HCT116 (cell line): ENCODE measurements at regions not wholly inside any gene's neighbourhood (a gene's known extent, or its start where the extent isn't known, plus 50 kb on each side); places are given as distances from the start of the nearest gene placed in this dataset.

ENCODE experiments used
- ATAC-seq: fragments of 200-7000 bp; cut with Tn5 transposase; 2 replicates; pipeline ENCODE4 v1.9.1; 2020; ENCODE audit warnings: mild to moderate bottlenecking, moderate library complexity
- BruUV-seq: library from RNA; stranded (reverse); fragments of 400-500 nt; replicated peaks from 2 replicates; lab custom pipeline; 2021; lab: Mats Ljungman, UMichigan
- CTCF ChIA-PET: fragments of 300-600 bp; sonication (Branson Sonifier 250); formaldehyde crosslinking; loops from one replicate; lab custom pipeline; 2021; ENCODE audit warnings: antibody characterized with exemption; lab: Charles Lee
- POLR2A ChIA-PET: fragments of 300-600, 350-600 bp; sonication (Branson Sonifier 250); formaldehyde crosslinking; loops from one replicate; lab custom pipeline; 2021; ENCODE audit warnings: antibody characterized with exemption; lab: Charles Lee
- RAD21 ChIA-PET, 2 experiments: fragments of 300-600 bp; sonication (Branson Sonifier 250); formaldehyde crosslinking; loops; one replicate each; lab custom pipeline; 2023; ENCODE audit warnings: low total read pairs in 2 of 2; ENCODE audit not compliant: uncharacterized antibody in 2 of 2, unreplicated experiment in 2 of 2, low non-redundant PET in 1 of 2; lab: Charles Lee
- DNase-seq: peaks from one replicate; pipeline ENCODE4 v3.0.0-alpha.2; 2010; ENCODE audit warnings: low read depth, low spot score
- H2AFZ ChIP-seq: fragments of 200-600 bp; shearing (Covaris generic), sonication (generic); 2 replicates; pipeline ENCODE4 v1.6.1; 2017; ENCODE audit warnings: low read depth, mixed run types, mixed read lengths, antibody characterized with exemption, low read length; ENCODE audit not compliant: poor library complexity, severe bottlenecking
- H3K27ac ChIP-seq: 2 replicates; pipeline ENCODE4 v1.5.1; 2012; ENCODE audit warnings: low read depth, low read length
- H3K27me3 ChIP-seq: fragments of 200-600 bp; sonication (generic); 2 replicates; pipeline ENCODE4 v1.6.1; 2016; ENCODE audit warnings: mixed run types, low read length, mixed read lengths; ENCODE audit not compliant: insufficient read depth
- H3K36me3 ChIP-seq, 2 experiments: fragments of 200-500 bp in 1 of 2; fragments of 200-600 bp in 1 of 2; sonication (Bioruptor generic) in 1 of 2; sonication (generic) in 1 of 2; 2 replicates each; pipeline versions ENCODE4 v1.5.1 to v1.6.1; 2014 to 2016; ENCODE audit warnings: low read length in 2 of 2, inconsistent platforms in 1 of 2, mixed read lengths in 1 of 2, mixed run types in 1 of 2; ENCODE audit not compliant: insufficient read depth in 2 of 2, control insufficient read depth in 1 of 2
- H3K4me1 ChIP-seq, 2 experiments: fragments of 200-600 bp in 1 of 2; sonication (generic) in 1 of 2; 2 replicates each; pipeline versions ENCODE4 v1.5.1 to v1.6.1; 2012 to 2017; ENCODE audit warnings: low read length in 2 of 2, inconsistent platforms in 1 of 2, mild to moderate bottlenecking in 1 of 2, mixed read lengths in 1 of 2, mixed run types in 1 of 2, moderate library complexity in 1 of 2; ENCODE audit not compliant: insufficient read depth in 2 of 2, control insufficient read depth in 1 of 2
- H3K4me2 ChIP-seq: fragments of 200-600 bp; sonication (generic); 2 replicates; pipeline ENCODE4 v1.6.1; 2017; ENCODE audit warnings: mixed run types, low read length, mixed read lengths
- H3K4me3 ChIP-seq, 2 experiments: fragments of 200-600 bp in 1 of 2; sonication (generic) in 1 of 2; replicated peaks in 1 of 2; 2 replicates each; pipeline ENCODE4 v1.5.1; 2011 to 2016; ENCODE audit warnings: low read length in 2 of 2, control low read depth in 1 of 2, low read depth in 1 of 2, mild to moderate bottlenecking in 1 of 2, mixed read lengths in 1 of 2, mixed run types in 1 of 2
- H3K79me2 ChIP-seq: fragments of 200-600 bp; sonication (generic); 2 replicates; pipeline ENCODE4 v1.6.1; 2017; ENCODE audit warnings: mild to moderate bottlenecking, mixed run types, low read length, moderate library complexity, mixed read lengths; ENCODE audit not compliant: insufficient read depth
- H3K9ac ChIP-seq: fragments of 200-600 bp; sonication (generic); 2 replicates; pipeline ENCODE4 v1.6.1; 2016; ENCODE audit warnings: low read length, mixed read lengths
- H3K9me2 ChIP-seq: fragments of 200-600 bp; sonication (generic), shearing (Covaris generic); 2 replicates; pipeline ENCODE4 v1.6.1; 2017; ENCODE audit warnings: mixed run types, mild to moderate bottlenecking, moderate library complexity; ENCODE audit not compliant: insufficient read depth
- H3K9me3 ChIP-seq, 2 experiments: fragments of 200-500 bp in 1 of 2; fragments of 200-600 bp in 1 of 2; sonication (Bioruptor generic) in 1 of 2; sonication (generic) in 1 of 2; 2 replicates each; pipeline ENCODE4 v1.6.1; 2014 to 2017; ENCODE audit warnings: low read length in 2 of 2, mixed read lengths in 2 of 2, inconsistent platforms in 1 of 2, low read depth in 1 of 2, mild to moderate bottlenecking in 1 of 2, mixed run types in 1 of 2, moderate library complexity in 1 of 2; ENCODE audit not compliant: control insufficient read depth in 1 of 2, insufficient read depth in 1 of 2
- H4K20me1 ChIP-seq: fragments of 200-600 bp; sonication (generic), shearing (Covaris generic); 2 replicates; pipeline ENCODE4 v1.6.1; 2017; ENCODE audit warnings: mixed run types, mild to moderate bottlenecking, moderate library complexity; ENCODE audit not compliant: insufficient read depth
- CBX3 ChIP-seq: IDR thresholded peaks from 2 replicates; pipeline ENCODE4 v1.6.1; 2012; ENCODE audit warnings: low read depth
- CEBPB ChIP-seq: IDR thresholded peaks from 2 replicates; pipeline ENCODE4 v1.6.1; 2012; ENCODE audit warnings: low read depth
- EGR1 ChIP-seq: IDR thresholded peaks from 2 replicates; pipeline ENCODE4 v1.6.1; 2012; ENCODE audit warnings: low read depth
- JUND ChIP-seq: IDR thresholded peaks from 2 replicates; pipeline ENCODE4 v1.6.1; 2012
- POLR2A ChIP-seq: IDR thresholded peaks from 2 replicates; pipeline ENCODE4 v1.7.0; 2011; ENCODE audit warnings: borderline replicate concordance; ENCODE audit not compliant: insufficient read depth, insufficient read length; ENCODE audit errors: extremely low read depth
- POLR2AphosphoS5 ChIP-seq: IDR thresholded peaks from 2 replicates; pipeline ENCODE4 v1.6.1; 2011; ENCODE audit warnings: mild to moderate bottlenecking, low read depth, low read length, moderate library complexity
- SP1 ChIP-seq: IDR thresholded peaks from 2 replicates; pipeline ENCODE4 v1.6.1; 2012; ENCODE audit warnings: low read depth
- SRF ChIP-seq: IDR thresholded peaks from 2 replicates; pipeline ENCODE4 v1.6.1; 2012; ENCODE audit warnings: low read depth
- YY1 ChIP-seq: IDR thresholded peaks from 2 replicates; pipeline ENCODE4 v1.6.1; 2011; ENCODE audit warnings: low read length, low read depth, moderate library complexity, mild to moderate bottlenecking; ENCODE audit not compliant: insufficient replicate concordance; ENCODE audit errors: extremely low read depth
- ZFX ChIP-seq: fragments of 450-650 bp; IDR thresholded peaks from 2 replicates; pipeline ENCODE4 v1.6.1; 2017
- intact Hi-C: fragments of 100-400 bp; cut with micrococcal nuclease; formaldehyde crosslinking; loops from 2 replicates; pipeline ENCODE4 v1.10.0; 2022
- TF ChIP-seq, protein P1 (sequence below), 3 experiments: fragments of 200-600 bp in 1 of 3; sonication (generic) in 1 of 3; IDR thresholded peaks in 2 of 3; conservative IDR thresholded peaks in 1 of 3; 2 replicates each; pipeline ENCODE4 v1.5.1; 2012 to 2017; ENCODE audit warnings: low read depth in 2 of 3, low read length in 2 of 3, antibody characterized with exemption in 1 of 3, borderline replicate concordance in 1 of 3, control low read depth in 1 of 3, mild to moderate bottlenecking in 1 of 3, mixed read lengths in 1 of 3, mixed run types in 1 of 3, moderate library complexity in 1 of 3; ENCODE audit not compliant: insufficient read depth in 1 of 3
- TF ChIP-seq, protein P2 (sequence below): IDR thresholded peaks from 2 replicates; pipeline ENCODE4 v1.6.1; 2012

DNA sequence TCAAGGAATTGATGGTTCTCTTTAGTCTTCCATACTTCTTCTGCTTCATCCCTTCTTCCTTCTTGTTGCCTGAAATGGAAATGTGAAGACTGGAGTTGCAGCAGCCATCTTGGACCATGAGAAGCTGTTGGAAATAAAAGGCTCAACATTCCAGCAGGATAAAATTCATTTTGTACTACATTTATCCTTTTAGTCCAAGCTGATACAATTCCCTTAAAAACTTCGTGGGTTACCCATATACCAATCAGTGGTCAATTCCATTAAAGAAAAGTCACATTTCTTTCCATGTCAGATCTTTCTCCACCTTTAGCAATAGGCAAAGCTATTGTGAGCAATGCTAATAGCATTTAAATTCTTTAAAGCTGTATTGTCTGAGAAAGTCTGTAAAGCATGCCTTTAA is 141.3 kb upstream of the LYZL2 start:
- no peak overlapping the region for H3K27ac ChIP-seq
- no peaks in the 10 kb centered on the region for H4K20me1 ChIP-seq
- RAD21 ChIA-PET, result no interaction called here
- no peaks in the 10 kb centered on the region for H3K36me3 ChIP-seq
- no peak overlapping the region for H3K9ac ChIP-seq
- H3K9me3 ChIP-seq, result peaks cover 10 to 24% of the 10 kb centered on the region in 2 experiments; a peak in 3 of 4 replicates
- BruUV-seq, result no TSS peak
- CTCF ChIA-PET, result no interaction called here
- TF ChIP-seq, protein P1, sequence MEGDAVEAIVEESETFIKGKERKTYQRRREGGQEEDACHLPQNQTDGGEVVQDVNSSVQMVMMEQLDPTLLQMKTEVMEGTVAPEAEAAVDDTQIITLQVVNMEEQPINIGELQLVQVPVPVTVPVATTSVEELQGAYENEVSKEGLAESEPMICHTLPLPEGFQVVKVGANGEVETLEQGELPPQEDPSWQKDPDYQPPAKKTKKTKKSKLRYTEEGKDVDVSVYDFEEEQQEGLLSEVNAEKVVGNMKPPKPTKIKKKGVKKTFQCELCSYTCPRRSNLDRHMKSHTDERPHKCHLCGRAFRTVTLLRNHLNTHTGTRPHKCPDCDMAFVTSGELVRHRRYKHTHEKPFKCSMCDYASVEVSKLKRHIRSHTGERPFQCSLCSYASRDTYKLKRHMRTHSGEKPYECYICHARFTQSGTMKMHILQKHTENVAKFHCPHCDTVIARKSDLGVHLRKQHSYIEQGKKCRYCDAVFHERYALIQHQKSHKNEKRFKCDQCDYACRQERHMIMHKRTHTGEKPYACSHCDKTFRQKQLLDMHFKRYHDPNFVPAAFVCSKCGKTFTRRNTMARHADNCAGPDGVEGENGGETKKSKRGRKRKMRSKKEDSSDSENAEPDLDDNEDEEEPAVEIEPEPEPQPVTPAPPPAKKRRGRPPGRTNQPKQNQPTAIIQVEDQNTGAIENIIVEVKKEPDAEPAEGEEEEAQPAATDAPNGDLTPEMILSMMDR (IDR thresholded peaks at IDR 0.05 in 2 of 3, conservative IDR thresholded peaks at IDR 0.05 in 1 of 3; ENCODE audit: borderline replicate concordance in 1 of 3, insufficient read depth in 1 of 3, low read depth in 2 of 3, low read length in 2 of 3), result no peak
- TF ChIP-seq CEBPB, result no peak
- TF ChIP-seq SRF, result no peak
- no peak for TF ChIP-seq YY1
- TF ChIP-seq EGR1, result no peak
- TF ChIP-seq POLR2A, result no peak
- TF ChIP-seq POLR2AphosphoS5, result no peak
- TF ChIP-seq JUND, result no peak
- TF ChIP-seq SP1, result no peak
- TF ChIP-seq CBX3, result no peak
- TF ChIP-seq, protein P2, sequence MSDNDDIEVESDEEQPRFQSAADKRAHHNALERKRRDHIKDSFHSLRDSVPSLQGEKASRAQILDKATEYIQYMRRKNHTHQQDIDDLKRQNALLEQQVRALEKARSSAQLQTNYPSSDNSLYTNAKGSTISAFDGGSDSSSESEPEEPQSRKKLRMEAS, result no peak
- no peak for TF ChIP-seq ZFX
- TF ChIP-seq, all 23 proteins: peak for 0
- no peak for DNase-seq
- H3K4me3 ChIP-seq, result no peak overlapping the region
- H2AFZ ChIP-seq, result no peak overlapping the region
- no peaks in the 10 kb centered on the region for H3K9me2 ChIP-seq
- ATAC-seq, result no peak
- POLR2A ChIA-PET, result no interaction called here
- intact Hi-C loops, result no loop called here
- H3K79me2 ChIP-seq, result no peaks in the 10 kb centered on the region
- H3K4me1 ChIP-seq, result no peaks in the 10 kb centered on the region
- H3K4me2 ChIP-seq, result no peak overlapping the region
- H3K27me3 ChIP-seq, result no peaks in the 10 kb centered on the region
